ENCODE measurements at regions not wholly inside any gene's neighbourhood (a gene's known extent, or its start where the extent isn't known, plus 50 kb on each side); places are given as distances from the start of the nearest gene placed in this dataset.

- no peak for TF ChIP-seq STAT6 (CRISPR knock-in tag; conservative IDR thresholded peaks at IDR 0.05; ENCODE audit: low read depth)
- TF ChIP-seq TEAD1 (CRISPR knock-in tag; IDR thresholded peaks at IDR 0.05), result no peak
Measured at GRCh38 chr3:177802151-177802900, 605.0 kb upstream of the TBL1XR1 start (continued).

GRCh38 chr3:177803500-177803899 is 606.2 kb upstream of the TBL1XR1 start:
- ATAC-seq, result no peak
- TF ChIP-seq MXD4 (CRISPR knock-in tag; IDR thresholded peaks at IDR 0.05; ENCODE audit: borderline replicate concordance) (no peak), SMAD3 (CRISPR knock-in tag; IDR thresholded peaks at IDR 0.05; ENCODE audit: borderline replicate concordance) (no peak), USF1 (CRISPR knock-in tag; IDR thresholded peaks at IDR 0.05) (no peak), MYBL2 (CRISPR knock-in tag; IDR thresholded peaks at IDR 0.05) (no peak), TCF7 (CRISPR knock-in tag; IDR thresholded peaks at IDR 0.05; ENCODE audit: low read depth) (no peak), AFF4 (CRISPR knock-in tag; IDR thresholded peaks at IDR 0.05; ENCODE audit: borderline replicate concordance) (no peak), CDX4 (CRISPR knock-in tag; IDR thresholded peaks at IDR 0.05; ENCODE audit: borderline replicate concordance) (no peak), NR3C1 (CRISPR knock-in tag; conservative IDR thresholded peaks at IDR 0.05; ENCODE audit: low read depth) (no peak), SP1 (CRISPR knock-in tag; conservative IDR thresholded peaks at IDR 0.05) (no peak), FOXK1 (CRISPR knock-in tag; IDR thresholded peaks at IDR 0.05) (no peak), ZNF317 (CRISPR knock-in tag; IDR thresholded peaks at IDR 0.05; ENCODE audit: borderline replicate concordance, low read depth) (no peak), ZNF532 (CRISPR knock-in tag; IDR thresholded peaks at IDR 0.05; ENCODE audit: borderline replicate concordance) (no peak), ZNF671 (CRISPR knock-in tag; IDR thresholded peaks at IDR 0.05) (no peak), AR (CRISPR knock-in tag; IDR thresholded peaks at IDR 0.05) (no peak), GTF2I (CRISPR knock-in tag; conservative IDR thresholded peaks at IDR 0.05) (no peak), NR2C2 (CRISPR knock-in tag; IDR thresholded peaks at IDR 0.05) (no peak), ATF3 (CRISPR knock-in tag; conservative IDR thresholded peaks at IDR 0.05) (no peak), NFATC4 (CRISPR knock-in tag; IDR thresholded peaks at IDR 0.05) (no peak), JAZF1 (CRISPR knock-in tag; IDR thresholded peaks at IDR 0.05) (no peak)

More at GRCh38 chr3:177803500-177803899, 606.2 kb upstream of the TBL1XR1 start:
- Mint-ChIP-seq H3K27ac (no peak overlapping the region), H3K4me1 (peaks cover 8% of the 10 kb centered on the region), H3K4me3 (no peak overlapping the region), H3K27me3 (ENCODE audit: low read depth) (no peaks in the 10 kb centered on the region), H3K9me3 (peaks cover 11% of the 10 kb centered on the region), H3K36me3 (peaks cover 6% of the 10 kb centered on the region; the same call in 1 of the 2 replicates)
- DNase-seq (ENCODE audit: low spot score), result no peak
- POLR2A ChIA-PET, result no interaction called here
- CTCF ChIA-PET, result no interaction called here
